Upper lobe of left lung (tissue), 6 donors: ENCODE measurements at regions not wholly inside any gene's neighbourhood (a gene's known extent, or its start where the extent isn't known, plus 50 kb on each side); places are given as distances from the start of the nearest gene placed in this dataset.

Source experiments
- ATAC-seq, 2 donors: fragments of 200-7000 bp; cut with Tn5 transposase; one replicate each; pipeline ENCODE4 v1.9.1; 2022; ENCODE audit warnings: mild to moderate bottlenecking in 2 of 2, moderate library complexity in 2 of 2; ENCODE audit not compliant: low FRiP score in 2 of 2
- DNase-seq, 2 donors: peaks; one replicate each; pipeline ENCODE4 v3.0.0-alpha.2; 2019 to 2020
- H3K27ac ChIP-seq, 4 donors: fragments of 200-600 bp; sonication (generic); one replicate each; pipeline ENCODE4 v1.5.1; 2016 to 2019
- H3K27me3 ChIP-seq, 4 donors: fragments of 200-600 bp; sonication (generic); one replicate each; pipeline ENCODE4 v1.5.1; 2017 to 2019
- H3K36me3 ChIP-seq, 4 donors: fragments of 200-600 bp; sonication (generic); one replicate each; pipeline ENCODE4 v1.5.1; 2016 to 2019
- H3K4me1 ChIP-seq, 4 donors: fragments of 200-600 bp; sonication (generic); one replicate each; pipeline ENCODE4 v1.5.1; 2018 to 2019
- H3K4me3 ChIP-seq, 4 donors: fragments of 200-600 bp; sonication (generic); one replicate each; pipeline ENCODE4 v1.5.1; 2017 to 2019; ENCODE audit warnings: mild to moderate bottlenecking in 2 of 4, moderate library complexity in 1 of 4
- H3K9me3 ChIP-seq, 4 donors: fragments of 200-600 bp; sonication (generic); one replicate each; pipeline ENCODE4 v1.5.1; 2018 to 2019
- CTCF ChIP-seq, 6 experiments: fragments of 450-650 bp in 4 of 6; fragments of 200-600 bp in 2 of 6; sonication (generic) in 2 of 6; IDR thresholded peaks; one replicate each; pipeline ENCODE4 v1.5.1; 2016 to 2019; ENCODE audit warnings: antibody characterized with exemption in 6 of 6
- EP300 ChIP-seq, 4 donors: sonication (generic); formaldehyde crosslinking; IDR thresholded peaks; one replicate each; pipeline ENCODE4 v1.5.1; 2017; ENCODE audit warnings: antibody characterized with exemption in 4 of 4, control low read depth in 2 of 4
- POLR2A ChIP-seq, 4 donors: fragments of 450-650 bp; IDR thresholded peaks; one replicate each; pipeline ENCODE4 v1.5.1; 2016 to 2017; ENCODE audit warnings: antibody characterized with exemption in 4 of 4, mild to moderate bottlenecking in 2 of 4
- POLR2AphosphoS5 ChIP-seq, 2 donors: sonication (generic); formaldehyde crosslinking; IDR thresholded peaks; one replicate each; pipeline ENCODE4 v1.5.1; 2017; ENCODE audit warnings: antibody characterized with exemption in 2 of 2
- WGBS, 2 donors: methylation state at CpG; one replicate each; pipeline ENCODE4 v1.1.5; 2017 to 2018; 5-methylcytosine and 5-hydroxymethylcytosine counted together
- donor health status: DM: no; HTN: no; CAD: no; lungs with moderate emphysema.
- donor health status: DM: no; HTN: yes; CAD: no; lungs with severe emphysema.

- WGBS, 2 donors = 70 to 74% methylated on average over 2 of the region's 2 CpGs
- Histone ChIP-seq H3K4me3 (no peak overlapping the region), H3K4me1 (no peaks in the 10 kb centered on the region), H3K27ac (no peak overlapping the region), H3K9me3 (peaks cover 0 to 3% (median 0%) of the 10 kb centered on the region in 4 donors), H3K27me3 (no peaks in the 10 kb centered on the region), H3K36me3 (no peaks in the 10 kb centered on the region)
- ATAC-seq (no peak), DNase-seq (no peak)
- TF ChIP-seq POLR2A (IDR thresholded peaks at IDR 0.05) = no peak
Measured at GRCh38 chrX:82648062-82648461, 860.0 kb upstream of the POU3F4 start.

DNA sequence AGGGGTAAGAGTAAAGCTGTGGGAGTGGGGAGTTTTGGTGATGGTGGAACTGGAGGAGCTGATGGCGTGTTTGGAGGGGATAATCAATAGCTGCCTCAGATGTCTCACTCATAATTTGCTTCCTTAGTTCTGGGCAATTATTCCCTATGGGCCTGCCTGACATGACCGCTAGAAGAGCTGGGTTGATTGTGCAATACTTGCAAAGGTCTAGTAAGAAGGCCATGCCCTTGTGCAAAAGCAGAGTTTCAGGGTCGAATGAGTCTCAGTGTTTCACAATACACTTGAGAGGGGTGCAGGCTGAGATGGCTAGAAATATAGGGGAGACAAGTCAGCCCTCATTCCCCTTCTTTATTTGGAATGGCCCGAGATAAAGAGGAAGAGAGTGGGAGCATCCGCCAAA, 858.4 kb upstream of the POU3F4 start:
- Histone ChIP-seq H3K27ac (no peak overlapping the region), H3K36me3 (no peaks in the 10 kb centered on the region), H3K4me1 (no peaks in the 10 kb centered on the region), H3K4me3 (no peak overlapping the region), H3K27me3 (no peaks in the 10 kb centered on the region), H3K9me3 (no peaks in the 10 kb centered on the region)
- ATAC-seq = no peak
- TF ChIP-seq EP300 (IDR thresholded peaks at IDR 0.05) = no peak
- no peak for TF ChIP-seq CTCF (IDR thresholded peaks at IDR 0.05)
- no peak for TF ChIP-seq POLR2A (IDR thresholded peaks at IDR 0.05)
- no peak for TF ChIP-seq POLR2AphosphoS5 (IDR thresholded peaks at IDR 0.05)
- WGBS, 2 donors = 71 to 81% methylated on average over 4 to 5 of the region's 5 CpGs
- DNase-seq = no peak

GRCh38 chrX:82658492-82658891, 849.6 kb upstream of the POU3F4 start:
- no peak overlapping the region for H3K4me3 ChIP-seq
- H3K9me3 ChIP-seq = no peaks in the 10 kb centered on the region
- WGBS, 2 donors = 55 to 67% methylated on average over 2 to 3 of the region's 3 CpGs
- no peak for DNase-seq
- H3K27ac ChIP-seq = no peak overlapping the region
- H3K36me3 ChIP-seq = no peaks in the 10 kb centered on the region
- TF ChIP-seq POLR2AphosphoS5 (IDR thresholded peaks at IDR 0.05) (no peak), EP300 (IDR thresholded peaks at IDR 0.05) (no peak), POLR2A (IDR thresholded peaks at IDR 0.05) (no peak), CTCF (IDR thresholded peaks at IDR 0.05) (no peak)
- ATAC-seq = no peak
- no peaks in the 10 kb centered on the region for H3K4me1 ChIP-seq
- H3K27me3 ChIP-seq = no peaks in the 10 kb centered on the region

DNA sequence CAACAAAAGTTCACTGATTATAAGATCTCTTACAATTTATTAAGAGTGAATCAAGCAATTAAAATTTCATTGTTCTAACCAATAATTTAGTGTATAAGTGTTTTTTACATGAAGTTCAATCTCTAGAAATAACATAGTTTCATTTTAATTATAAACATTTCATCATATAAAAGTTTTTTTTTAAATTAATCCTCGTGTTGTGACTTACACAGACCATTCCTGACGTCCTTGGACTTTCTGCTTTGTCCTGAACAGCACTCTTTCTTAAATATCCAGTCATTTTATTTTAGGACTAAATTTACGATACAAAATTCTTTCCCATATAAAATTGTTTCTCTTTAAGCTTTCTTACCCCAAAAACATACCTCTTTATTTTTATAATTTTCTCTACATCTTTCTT, 841.7 kb upstream of the POU3F4 start:
- Histone ChIP-seq H3K27me3 (no peaks in the 10 kb centered on the region), H3K4me1 (no peaks in the 10 kb centered on the region), H3K9me3 (no peaks in the 10 kb centered on the region), H3K4me3 (no peak overlapping the region), H3K36me3 (no peaks in the 10 kb centered on the region), H3K27ac (no peak overlapping the region)
- no peak for TF ChIP-seq POLR2AphosphoS5 (IDR thresholded peaks at IDR 0.05)
- TF ChIP-seq POLR2A (IDR thresholded peaks at IDR 0.05) = no peak
- TF ChIP-seq EP300 (IDR thresholded peaks at IDR 0.05) = no peak
- TF ChIP-seq CTCF (IDR thresholded peaks at IDR 0.05) = no peak
- no peak for ATAC-seq
- no peak for DNase-seq
- 46 to 51% methylated on average over 3 of the region's 3 CpGs for WGBS, 2 donors

GRCh38 chrX:82675104-82675503, 833.0 kb upstream of the POU3F4 start:
- ATAC-seq (no peak), DNase-seq (no peak)
- TF ChIP-seq EP300 (IDR thresholded peaks at IDR 0.05) (no peak), POLR2AphosphoS5 (IDR thresholded peaks at IDR 0.05) (no peak), POLR2A (IDR thresholded peaks at IDR 0.05) (no peak), CTCF (IDR thresholded peaks at IDR 0.05) (no peak)
- no peaks in the 10 kb centered on the region for H3K4me1 ChIP-seq
- no peak overlapping the region for H3K27ac ChIP-seq
- H3K27me3 ChIP-seq = no peaks in the 10 kb centered on the region
- H3K9me3 ChIP-seq = no peaks in the 10 kb centered on the region
- no peak overlapping the region for H3K4me3 ChIP-seq
- H3K36me3 ChIP-seq = no peaks in the 10 kb centered on the region
